ENCODE measurements at regions not wholly inside any gene's neighbourhood (a gene's known extent, or its start where the extent isn't known, plus 50 kb on each side); places are given as distances from the start of the nearest gene placed in this dataset.

DNA sequence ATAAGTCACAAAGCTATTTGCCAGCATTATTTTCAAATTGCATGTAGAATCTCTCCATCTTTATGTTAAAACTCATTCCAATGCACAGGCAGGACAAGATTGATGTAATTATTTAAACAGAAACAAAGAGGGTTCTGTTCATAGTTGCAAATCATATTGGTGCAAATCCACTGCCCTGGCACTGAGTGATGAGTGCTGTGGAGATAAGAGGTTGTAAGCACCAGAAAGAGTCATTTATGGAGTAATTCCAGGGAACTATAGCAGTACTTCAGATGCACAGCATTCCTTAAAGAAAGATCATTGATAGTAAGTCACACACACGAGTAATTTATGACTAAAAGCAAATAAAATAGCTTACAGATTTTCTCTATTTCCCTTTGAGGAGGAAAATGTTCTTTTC lies 337.7 kb upstream of the CTSO start:
- TF ChIP-seq EZH2 (IDR thresholded peaks at IDR 0.05) = no peak
- TF ChIP-seq, protein P1, sequence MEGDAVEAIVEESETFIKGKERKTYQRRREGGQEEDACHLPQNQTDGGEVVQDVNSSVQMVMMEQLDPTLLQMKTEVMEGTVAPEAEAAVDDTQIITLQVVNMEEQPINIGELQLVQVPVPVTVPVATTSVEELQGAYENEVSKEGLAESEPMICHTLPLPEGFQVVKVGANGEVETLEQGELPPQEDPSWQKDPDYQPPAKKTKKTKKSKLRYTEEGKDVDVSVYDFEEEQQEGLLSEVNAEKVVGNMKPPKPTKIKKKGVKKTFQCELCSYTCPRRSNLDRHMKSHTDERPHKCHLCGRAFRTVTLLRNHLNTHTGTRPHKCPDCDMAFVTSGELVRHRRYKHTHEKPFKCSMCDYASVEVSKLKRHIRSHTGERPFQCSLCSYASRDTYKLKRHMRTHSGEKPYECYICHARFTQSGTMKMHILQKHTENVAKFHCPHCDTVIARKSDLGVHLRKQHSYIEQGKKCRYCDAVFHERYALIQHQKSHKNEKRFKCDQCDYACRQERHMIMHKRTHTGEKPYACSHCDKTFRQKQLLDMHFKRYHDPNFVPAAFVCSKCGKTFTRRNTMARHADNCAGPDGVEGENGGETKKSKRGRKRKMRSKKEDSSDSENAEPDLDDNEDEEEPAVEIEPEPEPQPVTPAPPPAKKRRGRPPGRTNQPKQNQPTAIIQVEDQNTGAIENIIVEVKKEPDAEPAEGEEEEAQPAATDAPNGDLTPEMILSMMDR (IDR thresholded peaks at IDR 0.05) = no peak
- no peak for TF ChIP-seq EZH2phosphoT487 (IDR thresholded peaks at IDR 0.05)

Measured in neural progenitor cell (in vitro differentiated cells).